ENCODE measurements at regions not wholly inside any gene's neighbourhood (a gene's known extent, or its start where the extent isn't known, plus 50 kb on each side); places are given as distances from the start of the nearest gene placed in this dataset.

GRCh38 chr1:30268923-30269666 is 454.3 kb downstream of the MATN1 start:
- peaks cover 0 to 5% of the 10 kb centered on the region in 2 donors for H3K4me1 ChIP-seq
- TF ChIP-seq POLR2A (IDR thresholded peaks at IDR 0.05): no peak
- TF ChIP-seq, protein P1, sequence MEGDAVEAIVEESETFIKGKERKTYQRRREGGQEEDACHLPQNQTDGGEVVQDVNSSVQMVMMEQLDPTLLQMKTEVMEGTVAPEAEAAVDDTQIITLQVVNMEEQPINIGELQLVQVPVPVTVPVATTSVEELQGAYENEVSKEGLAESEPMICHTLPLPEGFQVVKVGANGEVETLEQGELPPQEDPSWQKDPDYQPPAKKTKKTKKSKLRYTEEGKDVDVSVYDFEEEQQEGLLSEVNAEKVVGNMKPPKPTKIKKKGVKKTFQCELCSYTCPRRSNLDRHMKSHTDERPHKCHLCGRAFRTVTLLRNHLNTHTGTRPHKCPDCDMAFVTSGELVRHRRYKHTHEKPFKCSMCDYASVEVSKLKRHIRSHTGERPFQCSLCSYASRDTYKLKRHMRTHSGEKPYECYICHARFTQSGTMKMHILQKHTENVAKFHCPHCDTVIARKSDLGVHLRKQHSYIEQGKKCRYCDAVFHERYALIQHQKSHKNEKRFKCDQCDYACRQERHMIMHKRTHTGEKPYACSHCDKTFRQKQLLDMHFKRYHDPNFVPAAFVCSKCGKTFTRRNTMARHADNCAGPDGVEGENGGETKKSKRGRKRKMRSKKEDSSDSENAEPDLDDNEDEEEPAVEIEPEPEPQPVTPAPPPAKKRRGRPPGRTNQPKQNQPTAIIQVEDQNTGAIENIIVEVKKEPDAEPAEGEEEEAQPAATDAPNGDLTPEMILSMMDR (IDR thresholded peaks at IDR 0.05): no peak
- no peak overlapping the region for H3K27ac ChIP-seq
- H3K27me3 ChIP-seq: no peaks in the 10 kb centered on the region
- H3K9me3 ChIP-seq: no peaks in the 10 kb centered on the region
- no peak for DNase-seq
- H3K4me3 ChIP-seq (replicated peaks in 1 of 3): no peak overlapping the region
- no peaks in the 10 kb centered on the region for H3K36me3 ChIP-seq
- intact Hi-C loops (cut with DNase I): no loop called here
- WGBS, 2 donors: 62 to 65% methylated on average over 4 of the region's 4 CpGs

DNA sequence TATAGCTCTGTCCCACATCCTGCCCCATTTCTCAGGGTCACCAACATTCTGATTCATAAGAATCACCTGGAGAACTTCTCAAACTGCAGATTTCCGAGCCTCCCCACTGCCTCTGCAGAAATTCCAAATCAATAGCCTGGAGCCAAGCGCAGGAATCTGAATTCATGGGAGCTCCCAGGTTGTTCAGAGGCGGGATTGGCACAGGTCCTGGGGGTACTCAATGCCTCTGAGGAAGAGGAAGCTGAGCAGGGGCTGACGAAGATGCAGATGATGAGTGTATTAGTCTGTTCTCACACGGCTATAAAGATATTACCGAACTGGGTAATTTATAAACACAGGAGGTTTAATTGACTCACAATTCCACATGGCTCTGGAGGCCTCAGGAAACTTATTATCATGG is 455.5 kb downstream of the MATN1 start:
- no peak for TF ChIP-seq POLR2A (IDR thresholded peaks at IDR 0.05)
- TF ChIP-seq, protein P1 (IDR thresholded peaks at IDR 0.05): no peak
- intact Hi-C loops (cut with DNase I): no loop called here
- no peak for DNase-seq
- H3K4me1 ChIP-seq: peaks cover 0 to 10% of the 10 kb centered on the region in 2 donors
- WGBS, 2 donors: 81% methylated on average over 5 to 6 of the region's 6 CpGs
- no peaks in the 10 kb centered on the region for H3K9me3 ChIP-seq
- no peak overlapping the region for H3K4me3 ChIP-seq (replicated peaks in 1 of 3)
- no peaks in the 10 kb centered on the region for H3K36me3 ChIP-seq
- H3K27ac ChIP-seq: no peak overlapping the region
- H3K27me3 ChIP-seq: no peaks in the 10 kb centered on the region

DNA sequence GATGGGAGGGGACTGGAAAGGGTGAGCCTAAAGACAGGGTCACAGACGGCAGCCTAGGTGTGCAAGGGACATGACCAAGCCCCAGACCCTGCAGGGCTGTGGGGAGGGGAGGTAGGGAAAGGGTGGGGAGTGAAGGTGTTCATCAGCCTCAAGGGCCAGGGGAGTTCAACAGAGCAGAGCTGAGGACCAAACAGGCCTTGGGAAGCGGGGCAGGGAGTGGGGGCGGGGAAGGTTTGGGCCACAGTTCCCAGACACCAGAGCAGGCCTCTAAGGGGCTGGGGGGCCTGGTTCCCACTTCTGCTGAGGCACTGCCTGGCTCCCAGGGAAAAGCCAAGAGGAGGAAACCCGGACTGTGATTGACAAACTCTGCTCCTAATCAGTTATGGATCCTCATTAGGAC is 456.3 kb downstream of the MATN1 start:
- H3K27me3 ChIP-seq: no peaks in the 10 kb centered on the region
- intact Hi-C loops (cut with DNase I): no loop called here
- TF ChIP-seq, protein P1 (IDR thresholded peaks at IDR 0.05): no peak
- no peak for TF ChIP-seq POLR2A (IDR thresholded peaks at IDR 0.05)
- no peaks in the 10 kb centered on the region for H3K36me3 ChIP-seq
- no peak overlapping the region for H3K27ac ChIP-seq
- no peaks in the 10 kb centered on the region for H3K9me3 ChIP-seq
- no peak overlapping the region for H3K4me3 ChIP-seq (replicated peaks in 1 of 3)
- DNase-seq: no peak
- H3K4me1 ChIP-seq: peaks cover 0 to 10% of the 10 kb centered on the region in 2 donors
- WGBS, 2 donors: 65 to 73% methylated on average over 2 to 4 of the region's 4 CpGs

DNA sequence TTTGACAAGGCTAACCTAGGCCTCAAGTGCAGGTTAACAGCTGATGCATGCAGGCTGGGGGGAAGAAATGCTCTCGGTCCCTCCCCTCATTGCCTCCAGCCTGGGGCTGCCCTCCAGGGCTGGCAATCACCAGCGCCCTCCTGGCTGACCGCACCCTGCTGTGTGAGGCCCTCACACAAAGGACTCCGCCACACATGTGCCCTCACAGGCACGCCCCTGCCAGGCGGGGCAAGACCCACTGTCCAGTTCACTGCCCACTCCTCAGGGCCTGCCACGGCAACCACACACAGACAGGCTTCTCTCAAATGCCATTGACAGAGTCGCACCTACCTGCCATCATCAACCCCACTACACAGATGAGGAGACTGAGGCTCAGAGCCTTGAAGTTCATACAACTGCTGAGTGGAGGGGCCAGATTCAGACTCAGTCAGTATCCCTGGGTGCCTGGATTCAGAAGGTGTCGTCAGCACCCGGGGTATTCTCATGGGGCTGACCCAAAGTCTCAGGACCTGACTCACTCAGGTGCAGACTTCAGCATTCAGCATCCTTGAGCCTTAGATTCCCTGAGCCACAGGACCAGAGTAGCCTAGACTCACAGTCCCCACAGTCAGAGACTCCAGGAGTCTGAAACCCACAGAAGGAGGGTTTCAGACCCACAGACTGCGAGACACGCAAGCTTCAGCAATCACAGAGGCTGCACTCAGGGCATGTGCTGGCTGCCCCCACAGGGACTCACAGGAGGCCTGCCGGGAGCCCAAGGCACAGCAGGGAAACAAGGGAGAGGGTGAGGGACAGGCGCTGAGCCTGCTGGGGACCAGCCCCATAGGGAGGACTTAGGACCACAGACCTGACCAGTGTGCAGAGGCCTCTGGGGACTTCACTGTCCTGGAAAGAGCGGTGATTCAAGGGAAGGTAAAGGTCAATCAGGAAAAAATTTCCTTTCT is 458.0 kb downstream of the MATN1 start:
- TF ChIP-seq, protein P1 (IDR thresholded peaks at IDR 0.05): no peak
- TF ChIP-seq POLR2A (IDR thresholded peaks at IDR 0.05): no peak
- Histone ChIP-seq H3K4me1 (peaks cover 0 to 10% of the 10 kb centered on the region in 2 donors), H3K27me3 (no peaks in the 10 kb centered on the region), H3K36me3 (no peaks in the 10 kb centered on the region), H3K27ac (no peak overlapping the region), H3K4me3 (replicated peaks in 1 of 3) (no peak overlapping the region), H3K9me3 (no peaks in the 10 kb centered on the region)
- intact Hi-C loops (cut with DNase I): no loop called here
- DNase-seq: peak in 1 of 2 donors; percentile 17
- WGBS, 2 donors: 80 to 86% methylated on average over 9 to 11 of the region's 15 CpGs

GRCh38 chr1:30264672-30265025 is 458.7 kb downstream of the MATN1 start:
- 72 to 78% methylated on average over 4 of the region's 4 CpGs for WGBS, 2 donors

More at GRCh38 chr1:30264672-30265025, 458.7 kb downstream of the MATN1 start:
- intact Hi-C loops (cut with DNase I): no loop called here
- TF ChIP-seq, protein P1 (IDR thresholded peaks at IDR 0.05): no peak
- TF ChIP-seq POLR2A (IDR thresholded peaks at IDR 0.05): no peak
- H3K9me3 ChIP-seq: no peaks in the 10 kb centered on the region
- H3K27me3 ChIP-seq: no peaks in the 10 kb centered on the region
- H3K36me3 ChIP-seq: no peaks in the 10 kb centered on the region
- H3K4me1 ChIP-seq: peaks cover 0 to 10% of the 10 kb centered on the region in 2 donors
- H3K4me3 ChIP-seq (replicated peaks in 1 of 3): no peak overlapping the region
- DNase-seq: peak in 1 of 2 donors; percentile 20
- H3K27ac ChIP-seq: no peak overlapping the region

Data from thyroid gland (tissue), 4 donors.